Ascending aorta (tissue), 2 donors: ENCODE measurements at regions not wholly inside any gene's neighbourhood (a gene's known extent, or its start where the extent isn't known, plus 50 kb on each side); places are given as distances from the start of the nearest gene placed in this dataset.
A peak's percentile ranks its signal among the peaks of the same experiment; 100 is the strongest.

Source experiments
- DNase-seq, 2 donors: peaks; one replicate each; pipeline ENCODE4 v3.0.0-alpha.2; 2019; ENCODE audit warnings: low spot score in 2 of 2
- H3K27ac ChIP-seq, 2 donors: fragments of 200-600 bp; sonication (generic); one replicate each; pipeline ENCODE4 v1.5.1; 2016 to 2017; ENCODE audit warnings: mild to moderate bottlenecking in 1 of 2
- H3K27me3 ChIP-seq: fragments of 200-600 bp; sonication (generic); one replicate; pipeline ENCODE4 v1.5.1; 2017
- H3K36me3 ChIP-seq, 2 donors: fragments of 200-600 bp; sonication (generic); one replicate each; pipeline ENCODE4 v1.5.1; 2016
- H3K4me1 ChIP-seq, 2 donors: fragments of 200-600 bp; sonication (generic); one replicate each; pipeline ENCODE4 v1.5.1; 2016 to 2017; ENCODE audit warnings: mild to moderate bottlenecking in 1 of 2
- H3K4me3 ChIP-seq, 2 donors: fragments of 200-600 bp; sonication (generic); one replicate each; pipeline ENCODE4 v1.5.1; 2016 to 2017; ENCODE audit warnings: mild to moderate bottlenecking in 1 of 2
- H3K9me3 ChIP-seq, 2 donors: fragments of 200-600 bp; sonication (generic); one replicate each; pipeline ENCODE4 v1.5.1; 2016
- CTCF ChIP-seq, 3 experiments: fragments of 200-600 bp in 2 of 3; fragments of 450-650 bp in 1 of 3; sonication (generic) in 2 of 3; IDR thresholded peaks; one replicate each; pipeline ENCODE4 v1.5.1; 2016 to 2019; ENCODE audit warnings: antibody characterized with exemption in 3 of 3, mild to moderate bottlenecking in 1 of 3, moderate library complexity in 1 of 3
- intact Hi-C: fragments of 100-400 bp; cut with DNase I; formaldehyde crosslinking; loops from one replicate; pipeline ENCODE4 v1.15.1; 2023

DNA sequence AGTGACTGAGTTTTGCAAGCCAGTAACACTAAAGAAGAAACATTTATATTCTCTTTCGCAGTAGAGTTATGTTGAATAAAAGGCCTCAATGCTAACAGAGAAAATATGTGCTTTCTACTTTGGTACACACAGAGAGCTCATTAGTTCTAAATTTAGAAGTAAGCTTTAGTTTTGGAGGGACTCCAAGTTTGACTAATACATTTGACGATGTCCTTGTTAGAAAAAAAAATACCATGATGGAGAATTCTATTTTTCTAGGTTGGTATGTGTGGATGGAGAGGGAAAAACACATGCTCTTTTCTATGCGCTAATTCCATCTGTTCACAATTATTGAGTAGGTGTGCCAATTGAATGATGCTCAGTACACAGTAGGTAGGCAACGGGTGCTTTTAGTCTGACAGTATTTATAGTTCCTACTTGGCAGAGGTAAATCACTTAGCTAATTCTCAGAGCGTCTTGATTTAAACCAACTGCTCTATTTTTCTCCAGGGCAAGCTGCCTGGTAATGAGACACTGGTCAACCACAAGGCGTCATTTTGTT, 327.2 kb upstream of the AKR1E2 start:
- no peak for DNase-seq
- Histone ChIP-seq H3K27me3 (no peaks in the 10 kb centered on the region), H3K9me3 (no peaks in the 10 kb centered on the region), H3K27ac (peak overlapping the region; percentile 93 to 95), H3K4me1 (peaks cover 8 to 20% of the 10 kb centered on the region in 2 donors), H3K4me3 (no peak overlapping the region), H3K36me3 (no peaks in the 10 kb centered on the region)
- TF ChIP-seq CTCF (IDR thresholded peaks at IDR 0.05): no peak
- intact Hi-C loops: loop anchor here (1.0 to 5.0 kb wide), 4 partner anchors 146 to 269 kb away; no protein-coding TSS in a partner anchor

DNA sequence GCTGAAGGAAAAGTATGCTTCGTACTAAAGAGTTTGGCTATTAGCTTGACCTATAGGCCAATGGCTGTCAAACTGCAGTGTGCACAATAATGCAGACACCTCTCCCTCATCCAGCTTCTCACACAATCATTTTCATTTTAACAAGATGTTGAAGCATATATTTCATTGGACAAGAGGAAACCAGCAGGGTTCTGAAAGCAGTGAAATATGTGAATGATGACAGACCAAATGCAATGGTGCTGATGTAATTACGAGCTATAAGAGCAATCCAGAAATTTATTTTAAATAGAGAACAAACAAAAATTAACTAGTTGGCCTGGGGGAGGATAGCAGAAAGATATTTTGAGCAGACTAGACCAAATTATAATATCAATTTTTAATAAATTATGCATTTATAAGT, 331.5 kb upstream of the AKR1E2 start:
- Histone ChIP-seq H3K4me3 (no peak overlapping the region), H3K4me1 (peaks cover 8 to 17% of the 10 kb centered on the region in 2 donors), H3K27me3 (no peaks in the 10 kb centered on the region), H3K9me3 (no peaks in the 10 kb centered on the region), H3K27ac (no peak overlapping the region), H3K36me3 (no peaks in the 10 kb centered on the region)
- TF ChIP-seq CTCF (IDR thresholded peaks at IDR 0.05): no peak
- no peak for DNase-seq
- intact Hi-C loops: no loop called here

GRCh38 chr10:4492202-4492601, 333.8 kb upstream of the AKR1E2 start:
- no peaks in the 10 kb centered on the region for H3K4me1 ChIP-seq
- no peak overlapping the region for H3K27ac ChIP-seq
- no peak for DNase-seq
- no peaks in the 10 kb centered on the region for H3K9me3 ChIP-seq
- no peaks in the 10 kb centered on the region for H3K36me3 ChIP-seq
- intact Hi-C loops: no loop called here
- no peak overlapping the region for H3K4me3 ChIP-seq
- TF ChIP-seq CTCF (IDR thresholded peaks at IDR 0.05): no peak
- H3K27me3 ChIP-seq: no peaks in the 10 kb centered on the region

DNA sequence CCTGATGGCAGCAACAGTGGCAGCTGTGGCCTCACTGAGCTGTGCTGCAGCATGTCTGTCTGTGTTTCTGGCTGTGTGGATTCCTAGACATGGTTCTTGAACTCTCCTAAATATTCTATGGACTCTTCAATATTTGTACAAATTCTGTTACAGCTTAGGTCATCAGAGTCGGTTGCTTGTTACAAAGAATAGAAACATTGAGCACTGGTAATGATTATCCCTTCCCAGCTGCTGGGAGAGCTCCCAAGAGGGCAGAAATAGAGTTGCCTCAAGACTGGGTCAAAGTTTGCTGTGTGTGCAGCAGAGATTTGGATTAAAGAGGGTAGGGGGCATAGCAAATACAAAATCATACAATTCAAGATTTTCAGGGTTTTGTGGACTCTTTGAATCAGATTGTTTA, 337.1 kb upstream of the AKR1E2 start:
- Histone ChIP-seq H3K27me3 (no peaks in the 10 kb centered on the region), H3K36me3 (no peaks in the 10 kb centered on the region), H3K4me1 (no peaks in the 10 kb centered on the region), H3K27ac (no peak overlapping the region), H3K4me3 (no peak overlapping the region), H3K9me3 (no peaks in the 10 kb centered on the region)
- DNase-seq: no peak
- no peak for TF ChIP-seq CTCF (IDR thresholded peaks at IDR 0.05)
- intact Hi-C loops: no loop called here

- Histone ChIP-seq H3K27me3 (no peaks in the 10 kb centered on the region), H3K4me3 (no peak overlapping the region), H3K27ac (no peak overlapping the region), H3K4me1 (no peaks in the 10 kb centered on the region), H3K36me3 (no peaks in the 10 kb centered on the region), H3K9me3 (no peaks in the 10 kb centered on the region)
- intact Hi-C loops: no loop called here
- no peak for TF ChIP-seq CTCF (IDR thresholded peaks at IDR 0.05)
- DNase-seq: no peak
Observed at GRCh38 chr10:4485636-4486035, 340.4 kb upstream of the AKR1E2 start.

GRCh38 chr10:4483811-4484210, 342.2 kb upstream of the AKR1E2 start:
- Histone ChIP-seq H3K4me1 (no peaks in the 10 kb centered on the region), H3K9me3 (no peaks in the 10 kb centered on the region), H3K27ac (no peak overlapping the region), H3K4me3 (no peak overlapping the region), H3K36me3 (no peaks in the 10 kb centered on the region), H3K27me3 (no peaks in the 10 kb centered on the region)
- intact Hi-C loops: no loop called here
- DNase-seq: no peak
- no peak for TF ChIP-seq CTCF (IDR thresholded peaks at IDR 0.05)
